IgD-negative memory B cell (primary cell): ENCODE measurements at regions not wholly inside any gene's neighbourhood (a gene's known extent, or its start where the extent isn't known, plus 50 kb on each side); places are given as distances from the start of the nearest gene placed in this dataset.
"Not testable (repeated sequence)": the region's sequence is repeated elsewhere in the genome, so short reads cannot be mapped to it uniquely, and the experiment has no call there.

ENCODE experiments used
- H3K27ac Mint-ChIP-seq, 3 donors: one replicate each; pipeline ENCODE4 v1.8.0; 2020 to 2022; ENCODE audit warnings: mild to moderate bottlenecking in 3 of 3, mixed read lengths in 3 of 3, moderate library complexity in 1 of 3
- H3K27me3 Mint-ChIP-seq: one replicate; pipeline ENCODE4 v1.8.0; 2021; ENCODE audit warnings: mixed read lengths
- H3K36me3 Mint-ChIP-seq: one replicate; pipeline ENCODE4 v1.8.0; 2020; ENCODE audit warnings: mild to moderate bottlenecking, mixed read lengths
- H3K4me1 Mint-ChIP-seq, 3 donors: one replicate each; pipeline ENCODE4 v1.8.0; 2020 to 2022; ENCODE audit warnings: mixed read lengths in 3 of 3, mild to moderate bottlenecking in 1 of 3
- H3K4me3 Mint-ChIP-seq, 4 donors: one replicate each; pipeline ENCODE4 v1.8.0; 2020 to 2022; ENCODE audit warnings: mild to moderate bottlenecking in 4 of 4, mixed read lengths in 4 of 4, moderate library complexity in 3 of 4
- H3K9me3 Mint-ChIP-seq, 3 donors: one replicate each; pipeline ENCODE4 v1.8.0; 2020 to 2021; ENCODE audit warnings: mixed read lengths in 3 of 3, mild to moderate bottlenecking in 1 of 3

DNA sequence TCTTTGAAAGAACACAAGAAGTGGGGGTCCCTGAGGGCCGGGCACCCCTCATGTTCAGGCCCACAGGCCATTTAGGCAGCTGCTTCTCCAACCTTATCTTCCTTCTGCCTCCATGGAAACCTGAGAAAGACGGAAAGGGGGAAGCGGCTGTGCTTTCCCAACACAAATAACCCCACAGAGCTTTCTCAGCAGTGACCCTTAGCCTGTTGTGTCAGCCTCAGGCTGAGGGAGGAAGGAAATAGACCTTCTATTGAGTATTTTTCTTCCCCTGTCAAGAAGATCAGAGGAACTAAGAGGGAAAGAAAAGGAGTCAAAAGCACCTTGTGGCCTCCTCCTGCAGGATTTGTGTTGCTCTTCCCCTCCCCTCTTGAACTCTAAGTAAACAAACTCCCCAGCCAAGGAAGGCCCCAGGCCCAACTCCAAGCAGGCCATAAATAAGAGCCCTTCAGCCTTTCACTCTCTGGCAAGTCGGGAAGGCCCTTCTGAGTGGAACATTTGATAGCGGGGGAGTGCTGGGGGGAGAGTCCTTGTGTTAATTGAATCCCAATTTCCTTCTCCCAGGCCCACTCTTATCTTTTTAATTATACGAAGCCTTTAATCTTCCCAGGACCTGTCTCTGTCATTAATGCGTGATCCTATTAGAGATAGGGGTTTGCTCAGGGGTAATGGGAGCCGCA is 76.8 kb upstream of the PAX8 start:
- H3K36me3 Mint-ChIP-seq, H3K4me1 Mint-ChIP-seq, H3K27ac Mint-ChIP-seq, H3K9me3 Mint-ChIP-seq, H3K4me3 Mint-ChIP-seq: not testable (repeated sequence)
- peaks cover 10% of the 10 kb centered on the region for H3K27me3 Mint-ChIP-seq

- Mint-ChIP-seq H3K27me3 (peaks cover 10% of the 10 kb centered on the region), H3K9me3 (peaks cover 0 to 3% (median 2%) of the 10 kb centered on the region in 3 donors), H3K36me3 (no peaks in the 10 kb centered on the region), H3K4me1 (no peaks in the 10 kb centered on the region), H3K27ac (no peak overlapping the region), H3K4me3 (no peak overlapping the region)
Measured at GRCh38 chr2:113351375-113352355, 72.9 kb upstream of the PAX8 start.

DNA sequence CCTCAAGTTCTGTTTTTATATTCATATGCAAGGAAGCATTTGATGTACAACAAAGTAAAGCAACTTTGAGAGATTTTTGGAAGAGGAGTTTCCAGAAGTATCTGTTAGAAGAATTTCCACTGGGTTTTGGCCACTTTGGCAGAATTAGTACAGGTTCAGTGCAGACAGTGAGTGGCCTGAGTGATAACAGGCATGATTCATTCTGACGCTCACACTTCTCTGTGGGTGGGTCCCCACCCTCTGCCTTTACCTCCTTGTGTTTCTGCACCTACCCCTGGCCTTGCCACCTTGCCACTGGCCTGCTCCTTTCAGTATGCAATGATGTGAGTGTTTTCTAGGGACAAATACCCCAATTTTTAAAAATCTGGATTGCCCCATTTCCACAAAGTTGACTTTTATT is 65.1 kb upstream of the PAX8 start:
- not testable (repeated sequence) for H3K4me1 Mint-ChIP-seq, H3K9me3 Mint-ChIP-seq, H3K27me3 Mint-ChIP-seq, H3K36me3 Mint-ChIP-seq, H3K27ac Mint-ChIP-seq, H3K4me3 Mint-ChIP-seq

GRCh38 chr2:113342650-113343049 is 63.9 kb upstream of the PAX8 start:
- H3K36me3 Mint-ChIP-seq, result peaks cover 3% of the 10 kb centered on the region
- H3K27ac Mint-ChIP-seq, result no peak overlapping the region
- no peaks in the 10 kb centered on the region for H3K9me3 Mint-ChIP-seq
- H3K4me3 Mint-ChIP-seq, result no peak overlapping the region
- H3K27me3 Mint-ChIP-seq, result peaks cover 7% of the 10 kb centered on the region
- peaks cover 0 to 7% (median 0%) of the 10 kb centered on the region in 3 donors for H3K4me1 Mint-ChIP-seq

DNA sequence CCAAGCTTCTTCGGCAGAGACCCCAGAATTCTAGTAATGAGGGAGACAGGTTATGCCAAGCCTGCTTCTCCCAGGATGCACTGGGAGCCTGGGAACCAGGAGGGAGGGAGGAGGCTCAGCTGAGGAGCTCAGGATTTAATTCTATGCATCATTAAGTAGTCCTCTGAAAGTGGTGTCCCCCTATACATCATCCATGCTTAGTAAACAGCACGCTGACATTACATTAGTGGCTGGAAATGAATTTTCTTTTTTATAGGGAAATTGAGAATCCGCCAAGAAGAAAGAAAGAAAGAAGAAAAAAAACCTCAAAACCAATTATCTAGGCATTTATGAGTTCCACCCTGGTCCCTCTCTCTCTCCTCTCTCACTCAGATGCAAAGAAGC is 63.1 kb upstream of the PAX8 start:
- H3K9me3 Mint-ChIP-seq, H3K27me3 Mint-ChIP-seq, H3K27ac Mint-ChIP-seq, H3K4me3 Mint-ChIP-seq, H3K36me3 Mint-ChIP-seq, H3K4me1 Mint-ChIP-seq: not testable (repeated sequence)

- Mint-ChIP-seq H3K4me1 (peaks cover 0 to 7% (median 0%) of the 10 kb centered on the region in 3 donors), H3K4me3 (no peak overlapping the region), H3K27ac (no peak overlapping the region), H3K36me3 (peaks cover 3% of the 10 kb centered on the region), H3K9me3 (no peaks in the 10 kb centered on the region), H3K27me3 (peaks cover 7% of the 10 kb centered on the region)
Measured at GRCh38 chr2:113341191-113341869, 62.6 kb upstream of the PAX8 start.

- Mint-ChIP-seq H3K4me3 (no peak overlapping the region), H3K9me3 (no peaks in the 10 kb centered on the region), H3K36me3 (no peaks in the 10 kb centered on the region), H3K4me1 (peaks cover 0 to 3% (median 0%) of the 10 kb centered on the region in 3 donors), H3K27me3 (peaks cover 5% of the 10 kb centered on the region), H3K27ac (no peak overlapping the region)
Measured at GRCh38 chr2:113337809-113338208, 59.1 kb upstream of the PAX8 start.

- not testable (repeated sequence) for H3K36me3 Mint-ChIP-seq, H3K27me3 Mint-ChIP-seq, H3K4me3 Mint-ChIP-seq, H3K4me1 Mint-ChIP-seq, H3K27ac Mint-ChIP-seq, H3K9me3 Mint-ChIP-seq
Measured at GRCh38 chr2:113336040-113336439, 57.3 kb upstream of the PAX8 start.

DNA sequence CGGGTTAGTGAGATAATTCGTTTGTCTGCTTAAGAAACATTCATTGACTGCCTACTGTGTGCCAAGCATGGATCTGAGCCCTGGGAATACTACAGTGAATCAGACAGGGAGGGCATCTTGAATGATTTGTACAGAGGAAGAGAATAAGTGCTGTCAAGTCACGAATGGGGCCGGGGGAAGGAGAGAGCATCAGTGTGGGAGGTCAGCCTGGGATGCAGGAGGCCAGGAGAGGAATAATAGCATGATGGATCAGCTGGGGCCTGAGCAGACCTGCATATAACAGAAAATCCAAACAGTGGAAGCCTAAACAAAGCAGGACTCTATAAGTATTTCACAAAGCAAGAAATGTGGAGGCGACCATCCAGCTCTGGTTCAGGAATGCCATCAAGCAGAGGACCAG is 55.4 kb upstream of the PAX8 start:
- H3K27me3 Mint-ChIP-seq, result peaks cover 4% of the 10 kb centered on the region
- H3K27ac Mint-ChIP-seq, result no peak overlapping the region
- no peak overlapping the region for H3K4me3 Mint-ChIP-seq
- no peaks in the 10 kb centered on the region for H3K4me1 Mint-ChIP-seq
- peaks cover 2% of the 10 kb centered on the region for H3K36me3 Mint-ChIP-seq
- H3K9me3 Mint-ChIP-seq, result no peaks in the 10 kb centered on the region

- H3K27me3 Mint-ChIP-seq, H3K27ac Mint-ChIP-seq, H3K4me3 Mint-ChIP-seq, H3K4me1 Mint-ChIP-seq, H3K9me3 Mint-ChIP-seq, H3K36me3 Mint-ChIP-seq: not testable (repeated sequence)
Measured at GRCh38 chr2:113333735-113334134, 55.0 kb upstream of the PAX8 start.

DNA sequence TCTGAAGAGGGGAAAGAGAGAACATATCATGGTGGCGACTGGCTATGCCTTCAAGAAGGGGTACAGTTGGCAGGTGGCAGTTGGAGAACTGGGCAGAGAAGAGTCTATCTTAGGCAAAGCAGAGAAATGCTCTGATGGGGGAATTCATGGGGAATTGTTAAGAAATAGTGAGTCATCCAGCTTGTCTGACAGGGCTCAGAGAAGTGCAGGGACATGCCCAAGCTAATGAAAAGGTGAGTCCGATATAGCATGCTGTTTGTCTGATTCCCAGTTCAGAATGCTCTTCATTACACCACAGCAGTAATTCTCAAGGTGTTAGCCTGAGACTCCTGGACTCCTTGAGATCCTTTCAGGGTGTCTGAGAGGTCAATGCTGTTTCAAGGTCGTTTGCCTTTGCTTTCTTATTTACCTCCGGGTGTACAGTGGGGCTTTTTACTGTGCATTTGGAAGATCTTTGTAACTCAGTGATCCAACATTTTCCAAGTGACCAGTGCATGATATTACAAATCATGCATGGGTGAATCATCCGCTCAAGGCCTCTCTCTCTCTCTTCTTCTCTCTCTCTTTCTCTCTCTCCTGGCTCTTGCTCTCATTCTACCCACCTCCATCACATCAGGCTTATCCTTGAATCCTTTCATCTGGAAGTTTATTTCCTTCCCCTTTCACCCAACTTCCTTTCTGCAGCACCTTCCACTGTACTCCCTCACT is 51.5 kb upstream of the PAX8 start:
- not testable (repeated sequence) for H3K9me3 Mint-ChIP-seq, H3K4me1 Mint-ChIP-seq, H3K36me3 Mint-ChIP-seq, H3K27ac Mint-ChIP-seq, H3K4me3 Mint-ChIP-seq
- H3K27me3 Mint-ChIP-seq, result peaks cover 12% of the 10 kb centered on the region

GRCh38 chr2:113328973-113329372 is 50.3 kb upstream of the PAX8 start:
- not testable (repeated sequence) for H3K4me1 Mint-ChIP-seq, H3K4me3 Mint-ChIP-seq, H3K27ac Mint-ChIP-seq, H3K9me3 Mint-ChIP-seq, H3K36me3 Mint-ChIP-seq
- H3K27me3 Mint-ChIP-seq, result peaks cover 16% of the 10 kb centered on the region

- not testable (repeated sequence) for H3K27ac Mint-ChIP-seq, H3K9me3 Mint-ChIP-seq, H3K4me3 Mint-ChIP-seq, H3K4me1 Mint-ChIP-seq, H3K36me3 Mint-ChIP-seq
- H3K27me3 Mint-ChIP-seq, result peaks cover 16% of the 10 kb centered on the region
Measured at GRCh38 chr2:113328572-113328971, 49.9 kb upstream of the PAX8 start.
